Upper lobe of left lung (tissue), 4 donors: ENCODE measurements at regions not wholly inside any gene's neighbourhood (a gene's known extent, or its start where the extent isn't known, plus 50 kb on each side); places are given as distances from the start of the nearest gene placed in this dataset.

Experiments used
- POLR2AphosphoS5 ChIP-seq, 2 donors: sonication (generic); formaldehyde crosslinking; IDR thresholded peaks; one replicate each; pipeline ENCODE4 v1.5.1; 2017; ENCODE audit warnings: antibody characterized with exemption in 2 of 2
- TF ChIP-seq, protein P1 (sequence below), 6 experiments: fragments of 450-650 bp in 4 of 6; fragments of 200-600 bp in 2 of 6; sonication (generic) in 2 of 6; IDR thresholded peaks; one replicate each; pipeline ENCODE4 v1.5.1; 2016 to 2019; ENCODE audit warnings: antibody characterized with exemption in 6 of 6

DNA sequence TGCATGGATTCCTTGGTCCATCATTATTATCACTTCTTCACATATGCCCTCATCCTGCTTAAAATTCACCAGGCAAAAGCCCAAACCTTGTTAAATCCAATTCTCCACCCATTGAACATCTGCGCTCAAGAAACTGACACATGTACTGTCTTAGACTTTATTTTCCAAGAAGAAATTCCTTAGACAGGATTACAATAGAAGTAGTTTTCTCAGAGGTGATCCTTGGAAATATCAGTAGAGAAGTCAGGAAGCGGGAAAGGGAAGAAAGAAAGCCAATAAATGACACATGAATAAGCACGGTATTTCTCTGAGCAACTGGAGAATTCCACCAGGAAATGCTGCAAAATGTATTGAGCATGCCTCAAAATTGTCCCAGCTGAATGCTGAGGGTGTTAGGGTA, 90.2 kb downstream of the FOXD1 start:
- TF ChIP-seq, protein P1, sequence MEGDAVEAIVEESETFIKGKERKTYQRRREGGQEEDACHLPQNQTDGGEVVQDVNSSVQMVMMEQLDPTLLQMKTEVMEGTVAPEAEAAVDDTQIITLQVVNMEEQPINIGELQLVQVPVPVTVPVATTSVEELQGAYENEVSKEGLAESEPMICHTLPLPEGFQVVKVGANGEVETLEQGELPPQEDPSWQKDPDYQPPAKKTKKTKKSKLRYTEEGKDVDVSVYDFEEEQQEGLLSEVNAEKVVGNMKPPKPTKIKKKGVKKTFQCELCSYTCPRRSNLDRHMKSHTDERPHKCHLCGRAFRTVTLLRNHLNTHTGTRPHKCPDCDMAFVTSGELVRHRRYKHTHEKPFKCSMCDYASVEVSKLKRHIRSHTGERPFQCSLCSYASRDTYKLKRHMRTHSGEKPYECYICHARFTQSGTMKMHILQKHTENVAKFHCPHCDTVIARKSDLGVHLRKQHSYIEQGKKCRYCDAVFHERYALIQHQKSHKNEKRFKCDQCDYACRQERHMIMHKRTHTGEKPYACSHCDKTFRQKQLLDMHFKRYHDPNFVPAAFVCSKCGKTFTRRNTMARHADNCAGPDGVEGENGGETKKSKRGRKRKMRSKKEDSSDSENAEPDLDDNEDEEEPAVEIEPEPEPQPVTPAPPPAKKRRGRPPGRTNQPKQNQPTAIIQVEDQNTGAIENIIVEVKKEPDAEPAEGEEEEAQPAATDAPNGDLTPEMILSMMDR (IDR thresholded peaks at IDR 0.05): no peak
- no peak for TF ChIP-seq POLR2AphosphoS5 (IDR thresholded peaks at IDR 0.05)
